ENCODE measurements at regions not wholly inside any gene's neighbourhood (a gene's known extent, or its start where the extent isn't known, plus 50 kb on each side); places are given as distances from the start of the nearest gene placed in this dataset.

DNA sequence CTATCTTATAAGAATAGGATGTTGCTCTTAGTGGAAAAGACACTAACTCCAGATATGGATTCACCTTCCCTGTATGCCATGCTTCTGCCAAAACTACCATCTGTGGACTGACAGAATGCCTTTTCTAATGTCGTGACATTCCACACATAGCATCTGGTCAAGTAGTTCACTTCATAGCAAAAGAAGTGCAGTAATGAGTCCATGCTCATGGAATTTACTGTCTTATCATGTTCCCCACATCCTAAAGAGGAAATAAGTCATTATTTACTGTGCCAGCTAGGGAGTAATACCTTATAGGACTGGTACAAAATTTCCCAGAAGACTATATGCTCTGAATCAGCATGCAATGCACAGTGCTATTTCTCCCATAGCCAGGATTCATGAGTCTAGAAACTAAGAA lies 562.4 kb downstream of the TLL1 start:
- H3K27ac ChIP-seq: no peak overlapping the region
- H3K27me3 ChIP-seq: no peaks in the 10 kb centered on the region
- H3K36me3 ChIP-seq: no peaks in the 10 kb centered on the region
- H3K9me3 ChIP-seq: no peaks in the 10 kb centered on the region
- no peak for DNase-seq
- H3K4me3 ChIP-seq: no peak overlapping the region
- intact Hi-C loops (cut with DNase I; ENCODE audit: low total_unique reads) (no loop called here), in situ Hi-C loops (cut with MboI; ENCODE audit: low pct_ligation_motif_present in 1 of 4, low pct_unique_long_range_greater_than_20kb in 1 of 4, low sequenced_read_pairs in 3 of 4) (no loop called here)
- no peaks in the 10 kb centered on the region for H3K4me1 ChIP-seq
- WGBS, 2 donors (ENCODE audit: low coverage in 1 of 2): 0% methylated on average over 1 of the region's 1 CpG
- TF ChIP-seq POLR2AphosphoS5 (IDR thresholded peaks at IDR 0.05) (no peak), EP300 (IDR thresholded peaks at IDR 0.05; ENCODE audit: low read depth) (no peak), POLR2A (IDR thresholded peaks at IDR 0.05) (no peak)
- TF ChIP-seq, protein P1, sequence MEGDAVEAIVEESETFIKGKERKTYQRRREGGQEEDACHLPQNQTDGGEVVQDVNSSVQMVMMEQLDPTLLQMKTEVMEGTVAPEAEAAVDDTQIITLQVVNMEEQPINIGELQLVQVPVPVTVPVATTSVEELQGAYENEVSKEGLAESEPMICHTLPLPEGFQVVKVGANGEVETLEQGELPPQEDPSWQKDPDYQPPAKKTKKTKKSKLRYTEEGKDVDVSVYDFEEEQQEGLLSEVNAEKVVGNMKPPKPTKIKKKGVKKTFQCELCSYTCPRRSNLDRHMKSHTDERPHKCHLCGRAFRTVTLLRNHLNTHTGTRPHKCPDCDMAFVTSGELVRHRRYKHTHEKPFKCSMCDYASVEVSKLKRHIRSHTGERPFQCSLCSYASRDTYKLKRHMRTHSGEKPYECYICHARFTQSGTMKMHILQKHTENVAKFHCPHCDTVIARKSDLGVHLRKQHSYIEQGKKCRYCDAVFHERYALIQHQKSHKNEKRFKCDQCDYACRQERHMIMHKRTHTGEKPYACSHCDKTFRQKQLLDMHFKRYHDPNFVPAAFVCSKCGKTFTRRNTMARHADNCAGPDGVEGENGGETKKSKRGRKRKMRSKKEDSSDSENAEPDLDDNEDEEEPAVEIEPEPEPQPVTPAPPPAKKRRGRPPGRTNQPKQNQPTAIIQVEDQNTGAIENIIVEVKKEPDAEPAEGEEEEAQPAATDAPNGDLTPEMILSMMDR (IDR thresholded peaks at IDR 0.05): no peak

DNA sequence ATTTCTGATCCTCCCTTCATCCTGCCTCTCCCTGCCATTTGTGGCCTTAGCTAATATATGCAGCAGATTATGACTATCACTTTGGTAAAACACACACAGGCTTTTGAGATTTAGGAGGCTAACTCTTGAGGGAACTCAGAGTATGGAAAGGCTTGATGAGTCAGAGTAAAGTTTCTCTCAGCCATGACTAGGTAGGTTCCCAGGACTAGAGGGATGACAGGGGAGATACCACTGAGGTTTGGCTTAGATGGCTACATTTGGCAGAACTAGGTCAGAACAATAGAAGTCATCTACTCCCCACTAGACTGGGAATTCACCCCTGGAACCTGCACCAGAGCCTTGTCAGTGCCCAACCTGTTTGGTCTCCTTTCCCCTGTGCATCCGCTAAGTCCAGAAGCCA lies 585.7 kb downstream of the TLL1 start:
- Histone ChIP-seq H3K27ac (no peak overlapping the region), H3K9me3 (no peaks in the 10 kb centered on the region), H3K27me3 (no peaks in the 10 kb centered on the region), H3K4me1 (no peaks in the 10 kb centered on the region), H3K4me3 (no peak overlapping the region), H3K36me3 (no peaks in the 10 kb centered on the region)
- in situ Hi-C loops (cut with MboI; ENCODE audit: low pct_ligation_motif_present in 1 of 4, low pct_unique_long_range_greater_than_20kb in 1 of 4, low sequenced_read_pairs in 3 of 4): no loop called here
- TF ChIP-seq POLR2A (IDR thresholded peaks at IDR 0.05): no peak
- no peak for DNase-seq
- intact Hi-C loops (cut with DNase I; ENCODE audit: low total_unique reads): no loop called here
- 95% methylated on average over 1 of the region's 1 CpG; no CpG with 5 or more reads in 1 of the 2 donors for WGBS, 2 donors (ENCODE audit: low coverage in 1 of 2)

DNA sequence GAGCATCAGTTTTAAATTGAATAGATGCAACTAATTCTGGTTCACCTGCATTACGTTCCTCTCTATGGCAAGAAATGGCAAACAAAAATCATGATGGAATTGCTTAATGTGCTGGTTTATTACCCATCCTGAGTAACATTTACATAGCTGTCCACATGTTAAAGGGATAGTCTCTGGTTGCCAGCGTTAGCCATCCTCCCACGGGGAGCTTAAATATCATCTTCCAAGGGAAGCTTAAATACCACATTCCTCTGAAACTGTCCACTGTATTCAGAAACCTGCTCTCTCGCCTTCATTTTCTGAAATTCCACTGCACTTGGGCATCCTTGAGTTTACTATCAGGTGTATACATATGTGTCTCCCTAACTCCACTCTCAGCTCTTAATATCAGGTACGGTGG lies 586.6 kb downstream of the TLL1 start:
- Histone ChIP-seq H3K4me3 (no peak overlapping the region), H3K9me3 (no peaks in the 10 kb centered on the region), H3K36me3 (no peaks in the 10 kb centered on the region), H3K27ac (no peak overlapping the region), H3K27me3 (no peaks in the 10 kb centered on the region), H3K4me1 (no peaks in the 10 kb centered on the region)
- intact Hi-C loops (cut with DNase I; ENCODE audit: low total_unique reads): no loop called here
- in situ Hi-C loops (cut with MboI; ENCODE audit: low pct_ligation_motif_present in 1 of 4, low pct_unique_long_range_greater_than_20kb in 1 of 4, low sequenced_read_pairs in 3 of 4): no loop called here
- DNase-seq: no peak
- TF ChIP-seq POLR2AphosphoS5 (IDR thresholded peaks at IDR 0.05) (no peak), POLR2A (IDR thresholded peaks at IDR 0.05) (no peak), EP300 (IDR thresholded peaks at IDR 0.05; ENCODE audit: low read depth) (no peak)
- TF ChIP-seq, protein P1 (IDR thresholded peaks at IDR 0.05): no peak
- 25 to 58% methylated on average over 1 to 5 of the region's 5 CpGs for WGBS, 2 donors (ENCODE audit: low coverage in 1 of 2)

DNA sequence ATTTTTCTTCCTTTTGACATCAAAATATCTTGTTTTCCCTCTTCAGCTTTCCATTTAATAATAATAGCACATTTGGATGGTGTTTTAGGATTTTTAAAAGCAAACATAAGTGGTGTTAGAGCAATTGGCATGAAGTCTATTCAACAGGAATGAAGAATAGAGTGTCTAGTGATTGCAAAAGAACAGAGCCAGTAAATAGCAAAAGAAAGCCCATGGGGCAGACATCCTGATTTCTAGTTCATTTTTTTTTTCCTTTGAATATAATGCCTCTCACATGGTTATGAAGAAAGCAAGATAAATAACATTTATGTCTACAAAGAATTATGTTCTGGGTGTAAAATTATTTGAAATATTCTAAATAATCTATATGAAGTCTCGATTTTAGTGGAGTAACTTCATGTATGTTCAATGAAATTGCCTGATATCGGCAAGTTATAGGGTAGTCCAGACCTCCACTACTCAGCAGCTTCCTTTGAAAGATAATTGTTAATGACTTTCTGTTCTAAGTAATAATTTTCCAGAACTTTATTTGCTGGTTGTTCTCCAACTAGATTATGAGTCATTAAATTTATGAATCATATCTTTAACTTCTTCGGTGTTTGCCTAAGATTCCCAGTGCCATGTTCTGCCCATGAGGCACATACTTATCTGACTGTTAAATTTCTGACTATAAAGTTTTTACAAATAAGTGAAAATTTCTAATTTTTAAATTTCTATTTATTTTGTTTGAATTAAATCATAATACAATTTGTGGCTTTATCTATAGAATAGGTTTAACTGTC lies 587.9 kb downstream of the TLL1 start:
- WGBS, 2 donors (ENCODE audit: low coverage in 1 of 2): 70 to 78% methylated on average over 3 of the region's 3 CpGs
- H3K4me1 ChIP-seq: no peaks in the 10 kb centered on the region
- no peaks in the 10 kb centered on the region for H3K36me3 ChIP-seq
- no peak for TF ChIP-seq EP300 (IDR thresholded peaks at IDR 0.05; ENCODE audit: low read depth)
- H3K27ac ChIP-seq: no peak overlapping the region
- no peaks in the 10 kb centered on the region for H3K27me3 ChIP-seq
- DNase-seq: no peak
- H3K4me3 ChIP-seq: no peak overlapping the region
- H3K9me3 ChIP-seq: no peaks in the 10 kb centered on the region
- intact Hi-C loops (cut with DNase I; ENCODE audit: low total_unique reads) (no loop called here), in situ Hi-C loops (cut with MboI; ENCODE audit: low pct_ligation_motif_present in 1 of 4, low pct_unique_long_range_greater_than_20kb in 1 of 4, low sequenced_read_pairs in 3 of 4) (no loop called here)

DNA sequence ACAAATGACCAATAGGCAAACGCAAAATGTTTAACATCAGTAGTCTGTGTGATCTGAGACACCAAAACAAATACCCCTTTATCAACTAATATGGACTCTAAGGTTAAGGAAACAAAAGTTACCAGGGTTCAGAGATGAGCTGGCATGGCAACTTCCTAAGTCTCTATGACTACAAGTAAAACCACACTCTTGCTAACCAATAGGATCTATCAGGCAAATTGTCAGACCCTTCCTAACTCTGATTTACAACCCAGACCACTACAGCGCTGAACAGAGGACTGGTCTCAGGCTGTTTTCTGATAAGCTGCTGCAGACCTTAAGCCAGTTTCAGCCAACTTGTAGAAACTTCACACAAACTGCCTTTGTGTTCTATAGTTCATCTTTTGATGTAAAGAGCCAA lies 608.0 kb downstream of the TLL1 start:
- TF ChIP-seq, protein P1 (IDR thresholded peaks at IDR 0.05): no peak
- TF ChIP-seq POLR2AphosphoS5 (IDR thresholded peaks at IDR 0.05) (no peak), POLR2A (IDR thresholded peaks at IDR 0.05) (no peak), EP300 (IDR thresholded peaks at IDR 0.05; ENCODE audit: low read depth) (no peak)
- H3K27me3 ChIP-seq: no peaks in the 10 kb centered on the region
- H3K4me1 ChIP-seq: no peaks in the 10 kb centered on the region
- no peaks in the 10 kb centered on the region for H3K9me3 ChIP-seq
- in situ Hi-C loops (cut with MboI; ENCODE audit: low pct_ligation_motif_present in 1 of 4, low pct_unique_long_range_greater_than_20kb in 1 of 4, low sequenced_read_pairs in 3 of 4): no loop called here
- intact Hi-C loops (cut with DNase I; ENCODE audit: low total_unique reads): no loop called here
- H3K36me3 ChIP-seq: no peaks in the 10 kb centered on the region
- WGBS, 2 donors (ENCODE audit: low coverage in 1 of 2): 63 to 76% methylated on average over 2 of the region's 2 CpGs
- H3K4me3 ChIP-seq: no peak overlapping the region
- no peak overlapping the region for H3K27ac ChIP-seq
- DNase-seq: no peak
